GM19324 (cell line): ENCODE measurements at regions not wholly inside any gene's neighbourhood (a gene's known extent, or its start where the extent isn't known, plus 50 kb on each side); places are given as distances from the start of the nearest gene placed in this dataset.
"Not testable (repeated sequence)": the region's sequence is repeated elsewhere in the genome, so short reads cannot be mapped to it uniquely, and the experiment has no call there.

Experiments used
- ATAC-seq: cut with Tn5 transposase; IDR thresholded peaks from one replicate; pipeline ENCODE4 v1.9.1; 2021; ENCODE audit warnings: mild to moderate bottlenecking, moderate library complexity; ENCODE audit not compliant: unreplicated experiment, low FRiP score

DNA sequence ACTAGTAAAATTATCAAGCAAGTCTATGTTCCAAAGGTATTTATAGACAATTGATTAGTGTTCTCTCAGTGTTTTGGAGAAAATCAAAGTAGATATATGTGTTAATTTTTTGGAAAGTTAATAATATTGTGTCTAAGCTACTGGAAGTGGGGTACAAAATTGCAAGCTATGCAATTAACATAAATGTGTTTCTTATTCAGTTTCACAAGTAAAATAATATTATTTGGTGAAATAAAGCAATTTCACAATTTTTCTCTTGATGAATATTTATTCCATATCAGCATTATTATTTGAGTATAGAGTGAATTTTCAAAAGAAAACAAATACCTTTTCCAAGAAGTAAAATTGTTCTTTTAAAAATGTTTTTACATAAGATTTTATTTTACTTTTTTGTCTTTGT lies 1047.7 kb downstream of the TBL1XR1 start:
- ATAC-seq: no peak

DNA sequence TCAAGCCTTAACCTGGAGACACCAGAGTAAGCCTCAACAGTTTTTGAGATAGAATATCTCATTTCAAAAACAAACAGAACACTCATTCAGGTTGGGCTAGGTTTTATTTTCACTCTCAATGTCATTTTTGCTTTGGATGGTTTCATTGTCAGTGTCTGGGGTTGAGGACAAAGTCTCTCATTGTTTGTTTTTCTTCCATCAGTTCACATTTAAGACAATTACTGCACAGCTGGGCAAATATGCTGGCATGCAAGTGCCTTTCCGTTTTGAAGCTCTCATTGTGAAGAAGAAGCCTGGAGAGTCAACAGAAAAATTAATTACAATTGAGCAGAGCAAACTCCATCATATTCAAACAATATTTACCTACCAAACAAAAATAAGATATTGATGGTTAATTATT lies 1050.0 kb downstream of the TBL1XR1 start:
- no peak for ATAC-seq

DNA sequence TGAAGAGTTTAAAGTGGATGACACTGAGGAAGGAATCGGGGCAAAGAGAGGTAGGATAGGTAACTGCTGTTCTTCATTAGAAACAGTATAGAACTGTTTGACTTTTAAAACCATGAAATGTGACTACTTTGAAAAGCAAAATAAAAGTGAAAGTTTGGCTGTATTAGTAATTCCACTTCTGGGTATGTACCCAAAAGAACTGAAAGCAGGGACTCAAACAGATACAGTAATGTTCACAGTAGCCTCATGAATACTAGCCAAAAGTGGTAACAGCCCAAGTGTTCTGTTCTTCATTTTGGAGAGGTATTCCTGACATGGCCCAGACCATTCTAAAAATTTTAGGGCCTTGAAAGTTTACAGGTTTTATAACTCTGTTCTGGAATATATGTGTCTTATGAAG lies 1055.4 kb downstream of the TBL1XR1 start:
- no peak for ATAC-seq

DNA sequence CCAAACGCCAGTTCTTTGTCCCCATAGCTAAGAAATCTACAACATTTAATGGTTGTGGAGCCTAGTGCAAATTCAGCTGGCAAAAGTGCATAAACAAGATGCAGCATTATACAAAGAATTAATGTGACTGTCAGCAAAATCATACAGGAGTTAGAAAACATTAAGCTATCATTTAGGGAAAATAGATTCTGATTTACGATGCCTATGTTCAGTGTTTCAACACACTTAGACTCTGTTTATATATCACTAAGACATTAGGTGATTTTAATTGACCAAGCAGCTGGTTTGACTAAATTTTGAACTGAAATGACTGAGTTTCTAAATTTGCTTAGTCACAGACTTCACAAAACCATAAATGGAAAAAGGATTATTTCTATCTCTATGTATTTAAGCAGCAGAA lies 1076.8 kb downstream of the TBL1XR1 start:
- no peak for ATAC-seq

DNA sequence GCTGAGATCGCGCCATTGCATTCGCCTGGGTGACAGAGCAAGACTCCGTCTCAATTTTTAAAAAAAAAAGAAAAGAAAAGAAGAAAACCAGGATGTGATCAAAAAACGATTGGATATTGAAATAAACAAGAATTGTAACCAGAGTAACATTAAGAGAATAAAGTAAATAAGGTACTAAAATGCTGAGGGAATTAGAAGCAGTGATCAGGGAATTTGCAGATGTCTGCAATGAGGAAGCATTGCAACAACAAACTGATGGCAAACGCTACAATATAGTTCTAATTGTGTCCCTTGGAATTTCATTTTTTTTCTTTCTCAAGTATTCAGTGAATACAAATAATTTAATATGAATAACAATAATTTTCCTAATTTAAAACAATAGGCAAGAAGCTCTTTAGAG lies 1077.5 kb downstream of the TBL1XR1 start:
- ATAC-seq: no peak

DNA sequence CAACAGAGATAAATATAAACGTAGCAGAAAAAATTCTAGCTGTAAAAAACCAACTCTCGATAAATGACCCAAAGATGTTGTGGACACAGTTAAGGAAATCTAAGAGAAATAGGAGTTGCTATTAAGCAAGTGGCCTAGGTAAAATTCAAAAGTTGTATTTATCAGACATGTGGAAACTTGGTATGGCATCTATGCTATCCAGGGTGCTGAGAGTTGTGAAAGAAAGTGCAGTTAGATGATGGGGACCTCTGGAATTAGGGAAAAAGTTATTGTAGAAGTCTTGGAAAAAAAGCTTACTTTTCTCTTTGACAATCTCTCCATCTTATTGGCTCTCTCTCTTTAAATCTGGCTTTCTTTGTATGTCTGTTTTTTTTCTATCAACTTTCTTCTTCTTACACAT lies 1090.9 kb downstream of the TBL1XR1 start:
- ATAC-seq: no peak

DNA sequence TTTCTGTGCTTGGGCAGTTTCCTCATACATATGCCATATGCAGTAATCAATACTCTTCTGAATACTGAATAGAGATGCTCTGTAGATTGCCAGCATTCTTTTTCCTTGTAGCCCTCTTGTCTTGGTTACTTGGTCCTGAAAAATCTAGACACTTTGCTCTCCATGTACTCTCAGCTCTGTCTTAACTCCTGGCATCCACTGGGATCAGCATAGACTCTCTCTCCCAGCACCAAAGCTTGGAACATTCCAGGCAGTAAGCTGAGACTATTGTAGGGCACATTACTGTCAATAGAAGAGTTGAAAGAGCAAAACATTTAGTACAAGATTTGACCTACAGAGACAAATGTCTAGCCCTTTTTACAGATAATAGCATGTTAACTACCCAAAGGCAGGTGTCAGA lies 1100.3 kb downstream of the TBL1XR1 start:
- ATAC-seq: no peak

DNA sequence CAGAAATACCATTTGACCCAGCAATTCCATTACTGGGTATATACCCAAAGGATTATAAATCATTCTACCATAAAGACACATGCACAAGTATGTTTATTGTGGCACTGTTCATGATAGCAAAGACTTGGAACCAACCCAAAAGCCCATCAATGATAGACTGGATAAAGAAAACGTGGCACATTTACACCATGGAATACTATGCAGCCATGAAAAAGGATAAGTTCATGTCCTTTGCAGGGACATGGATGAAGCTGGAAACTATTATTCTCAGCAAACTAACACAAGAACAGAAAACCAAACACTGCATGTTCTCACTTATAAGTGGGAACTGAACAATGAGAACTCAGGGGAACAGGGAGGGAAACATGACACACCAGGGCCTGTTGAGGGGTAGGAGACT lies 1103.4 kb downstream of the TBL1XR1 start:
- not testable (repeated sequence) for ATAC-seq

DNA sequence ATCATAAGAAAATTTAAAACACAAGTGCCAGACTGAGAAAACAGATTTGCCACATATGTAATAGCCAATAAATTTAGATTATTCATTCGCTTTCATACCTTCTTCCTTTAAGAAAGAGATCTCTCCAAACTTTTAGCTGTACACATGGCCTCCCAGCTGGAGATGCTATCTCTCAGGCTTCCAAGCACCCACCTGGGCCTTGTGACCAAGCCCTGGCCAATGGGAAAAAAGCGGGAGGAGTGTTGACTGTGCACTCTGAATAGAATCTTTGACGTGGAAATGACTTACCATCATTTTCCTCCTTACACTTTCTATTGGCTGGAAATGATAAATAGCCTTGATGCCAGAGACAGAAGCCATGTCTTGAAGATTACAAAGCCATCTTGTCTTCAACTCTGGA lies 1106.6 kb downstream of the TBL1XR1 start:
- ATAC-seq: no peak

DNA sequence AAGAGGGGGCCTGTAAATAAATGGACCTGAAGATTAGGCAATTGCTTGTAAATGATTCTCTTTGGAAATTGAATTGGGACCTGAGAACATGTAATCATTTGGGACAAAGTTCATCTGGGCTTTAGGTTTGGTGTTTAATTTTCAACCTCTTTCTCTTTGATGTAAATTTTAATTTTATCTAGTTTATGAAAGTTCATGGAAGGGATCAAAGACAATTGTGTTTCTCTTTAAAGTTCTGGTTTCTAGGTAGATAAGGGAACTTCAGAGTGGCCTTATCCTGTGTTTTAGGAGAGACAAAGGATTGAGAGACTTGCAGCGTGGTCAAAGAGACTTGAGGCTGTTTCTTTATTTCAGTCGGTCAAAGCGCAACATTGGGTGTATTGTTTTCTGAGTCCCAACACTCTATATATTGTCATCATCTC lies 1108.3 kb downstream of the TBL1XR1 start:
- no peak for ATAC-seq

DNA sequence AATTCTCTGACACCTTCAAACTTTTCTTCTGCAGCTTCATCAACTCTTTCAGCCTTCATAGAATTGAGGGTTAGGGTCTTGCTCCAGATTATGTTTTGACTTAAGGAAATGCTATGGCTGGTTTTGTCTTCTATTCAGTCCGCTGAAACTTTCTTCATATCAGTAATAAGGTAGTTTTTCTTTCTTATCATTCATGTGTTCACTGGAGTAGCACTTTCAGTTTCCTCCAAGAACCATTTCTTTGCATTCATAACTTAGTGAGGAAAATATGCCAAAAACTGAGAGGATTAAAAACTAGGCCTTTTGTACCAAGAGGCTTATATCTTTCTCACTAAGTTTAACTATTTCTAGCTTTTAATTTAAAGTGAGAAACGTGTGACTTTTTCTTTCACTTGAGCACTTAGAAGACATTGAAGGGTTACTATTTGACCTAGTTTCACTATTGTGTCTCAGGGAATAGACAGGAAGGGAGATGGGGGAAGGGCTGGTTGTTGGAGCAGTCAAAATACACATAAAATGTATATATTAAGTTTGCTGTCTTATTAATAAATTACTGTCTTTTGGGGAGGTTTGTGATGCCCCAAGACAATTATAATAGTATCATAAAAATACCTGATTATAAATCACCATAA lies 1110.1 kb downstream of the TBL1XR1 start:
- ATAC-seq: no peak

DNA sequence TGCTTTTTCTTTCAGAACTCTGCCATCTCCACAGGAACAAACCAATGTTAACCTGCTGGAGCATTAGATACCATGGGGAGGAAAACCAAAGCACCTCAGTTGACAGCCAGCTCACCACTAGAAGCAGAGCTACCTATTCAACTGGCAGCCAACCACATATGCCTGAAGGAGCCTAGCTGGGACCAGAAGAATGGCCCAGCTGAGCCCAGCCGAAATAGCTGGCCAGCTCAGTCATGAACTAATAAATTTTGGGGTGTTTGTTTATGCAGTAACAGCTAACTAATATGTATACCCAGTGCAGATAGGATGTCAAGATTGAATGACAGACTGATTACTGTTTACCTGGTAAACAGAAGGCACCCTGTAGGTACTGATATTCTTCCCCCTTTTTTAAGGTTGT lies 1117.5 kb downstream of the TBL1XR1 start:
- no peak for ATAC-seq

DNA sequence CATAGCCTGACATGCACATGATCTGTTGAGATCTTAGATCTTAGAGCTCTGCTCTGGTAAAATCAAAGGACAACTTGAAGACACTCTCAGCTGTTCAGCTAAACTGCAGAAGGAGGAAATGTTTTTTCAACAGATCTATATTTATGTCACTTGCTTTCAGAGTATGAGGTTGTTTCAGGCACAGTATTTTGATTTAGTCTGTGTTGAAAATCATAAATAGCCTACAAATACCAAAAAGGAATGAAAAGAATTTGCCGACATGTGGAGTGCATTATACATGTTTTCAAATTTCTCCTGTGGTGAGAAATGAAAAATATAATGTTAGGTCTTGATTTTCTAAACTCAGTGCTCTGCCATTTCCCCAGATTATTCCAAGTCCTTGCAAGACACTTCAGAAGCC lies 1118.4 kb downstream of the TBL1XR1 start:
- ATAC-seq: no peak

DNA sequence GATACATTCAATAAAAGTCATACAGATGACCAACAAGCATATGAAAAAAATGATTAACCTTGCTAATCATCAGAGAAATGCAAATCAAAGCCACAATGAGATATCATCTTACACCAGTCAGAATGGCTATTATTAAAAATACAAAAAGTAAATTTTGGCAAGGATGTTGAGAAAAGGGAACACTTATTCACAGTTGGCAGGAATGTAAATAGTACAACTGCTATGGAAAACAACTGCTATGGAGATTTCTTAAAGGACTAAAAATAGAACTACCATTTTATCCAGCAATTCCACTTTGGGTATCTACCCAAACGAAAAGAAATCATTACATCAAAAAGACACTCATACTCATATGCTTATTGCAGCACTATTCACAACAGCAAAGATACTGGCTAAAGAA lies 1121.8 kb downstream of the TBL1XR1 start:
- no peak for ATAC-seq

DNA sequence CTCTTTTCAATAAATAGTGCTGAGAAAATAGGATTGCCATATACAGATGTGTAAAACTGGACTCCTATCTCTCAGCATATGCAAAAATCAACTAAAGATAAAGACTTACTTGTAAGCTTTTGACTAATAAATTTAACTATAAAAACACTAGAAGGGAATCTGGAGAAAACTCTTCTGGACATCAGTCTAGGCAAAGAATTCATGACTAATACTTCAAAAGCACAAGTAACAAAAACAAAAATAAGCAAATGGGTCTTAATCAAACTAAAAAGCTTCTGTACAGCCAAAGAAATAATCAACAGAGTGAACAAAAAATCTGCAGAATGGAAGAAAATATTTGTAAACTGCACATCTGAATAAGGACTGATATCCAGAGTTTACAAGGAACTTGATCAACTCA lies 1122.2 kb downstream of the TBL1XR1 start:
- ATAC-seq: no peak

DNA sequence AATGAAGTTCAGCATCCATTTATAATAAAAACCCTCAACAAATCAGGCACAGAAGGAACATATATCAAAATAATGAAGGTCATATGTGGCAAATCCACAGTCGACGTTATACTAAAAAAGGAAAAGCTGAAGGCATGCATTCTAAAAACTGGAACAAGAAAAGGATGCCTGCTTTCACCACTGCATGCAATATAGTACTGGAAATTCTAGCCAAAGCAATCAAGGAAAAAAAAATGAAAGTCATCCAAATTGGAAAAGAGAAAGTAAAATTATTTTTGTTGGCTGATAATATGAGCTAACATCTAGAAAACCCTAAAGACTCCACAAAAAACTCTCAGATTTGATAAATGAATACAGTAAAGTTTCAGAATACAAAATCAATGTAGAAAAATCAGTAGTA lies 1123.2 kb downstream of the TBL1XR1 start:
- no peak for ATAC-seq

DNA sequence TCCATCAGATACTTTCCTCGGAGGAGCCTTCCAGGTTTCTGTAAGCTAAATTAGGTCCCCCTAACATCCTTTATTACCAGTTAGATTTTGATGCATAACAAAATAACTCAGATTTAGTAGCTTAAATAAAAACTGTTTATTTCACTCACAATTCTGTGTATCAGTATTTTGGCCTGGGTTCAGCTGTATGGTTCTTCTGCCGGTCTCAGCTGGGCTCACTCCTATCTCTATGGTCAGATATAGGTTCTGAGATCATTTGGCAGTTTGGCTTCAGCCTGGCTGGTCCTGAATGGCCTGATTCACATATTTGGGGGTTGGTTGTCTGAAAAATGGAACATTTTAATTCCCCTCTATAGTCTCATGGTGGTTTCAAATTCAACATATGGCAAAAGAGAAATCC lies 1125.3 kb downstream of the TBL1XR1 start:
- no peak for ATAC-seq

DNA sequence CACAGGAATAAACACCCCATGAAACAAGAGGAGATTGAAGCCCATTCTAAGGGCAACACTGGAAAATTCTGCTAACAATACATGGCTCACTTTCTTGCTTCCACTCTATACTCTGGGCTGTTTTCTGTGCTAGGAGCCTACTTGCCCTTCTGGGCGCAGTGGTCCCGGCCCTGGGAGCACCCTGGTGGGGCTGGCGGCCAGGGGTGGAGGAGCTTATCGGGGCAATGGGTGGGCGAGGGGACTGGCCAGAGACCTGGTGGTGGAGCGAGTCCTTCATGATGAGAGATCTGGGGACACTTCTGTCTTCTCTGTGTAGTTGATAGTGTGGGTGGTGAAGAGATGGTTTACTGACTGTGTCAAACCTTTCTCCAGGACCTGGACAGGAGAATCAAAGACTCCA lies 1128.5 kb downstream of the TBL1XR1 start:
- no peak for ATAC-seq

DNA sequence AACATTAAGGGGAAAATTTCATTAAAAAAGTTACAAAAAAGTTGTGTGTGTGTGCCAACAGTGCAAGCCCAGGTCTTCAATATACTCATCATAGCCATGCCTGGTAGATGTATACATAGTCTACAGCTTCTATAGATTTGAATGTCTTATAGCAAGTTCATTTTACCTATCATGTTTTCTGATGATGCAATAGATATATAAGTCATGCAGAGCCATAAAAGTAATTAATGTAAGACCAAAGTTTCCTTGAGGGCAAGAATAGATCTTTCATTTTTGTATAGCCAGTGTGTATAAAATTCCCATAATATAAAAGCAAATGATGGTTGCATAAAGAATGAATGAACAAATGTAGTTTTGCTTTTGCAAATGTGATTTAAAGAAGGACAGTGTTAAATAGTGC lies 1138.4 kb downstream of the TBL1XR1 start:
- ATAC-seq: no peak

DNA sequence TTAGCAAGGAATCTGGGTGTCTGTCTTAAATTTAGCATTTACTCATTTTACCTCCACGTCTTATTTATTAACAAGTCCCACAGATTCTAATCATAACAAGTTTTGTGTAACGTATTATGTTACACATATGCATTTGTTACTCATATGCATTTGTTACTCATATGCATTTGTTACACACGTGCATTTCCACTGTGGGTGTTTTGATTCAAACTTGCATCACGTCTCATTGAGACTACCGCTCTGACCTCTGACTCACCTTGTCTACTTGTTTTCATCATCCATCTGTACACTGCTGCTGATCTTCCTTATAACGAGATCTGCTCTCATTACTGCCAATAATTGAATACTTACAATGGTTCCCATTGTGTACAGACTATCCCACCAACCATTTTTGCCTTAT lies 1141.4 kb downstream of the TBL1XR1 start:
- no peak for ATAC-seq

DNA sequence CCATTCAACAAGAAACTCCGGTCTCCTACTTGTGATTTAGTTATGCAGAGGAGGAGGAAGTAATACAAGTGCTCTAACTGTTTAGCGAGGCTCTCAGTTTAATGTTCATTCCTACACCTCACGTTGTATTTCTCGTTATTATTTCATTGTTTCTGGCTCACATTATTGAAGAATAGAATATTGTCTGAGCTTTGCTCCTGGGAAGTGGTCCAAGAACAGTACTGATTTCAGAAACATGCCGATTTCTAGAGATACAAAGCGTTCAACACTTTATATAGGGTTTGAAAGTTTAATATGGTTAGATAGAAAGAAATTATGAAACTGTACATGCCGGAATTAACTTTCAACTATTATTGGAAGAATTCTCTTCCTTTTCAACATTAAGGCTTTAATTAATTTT lies 1145.5 kb downstream of the TBL1XR1 start:
- ATAC-seq: no peak

DNA sequence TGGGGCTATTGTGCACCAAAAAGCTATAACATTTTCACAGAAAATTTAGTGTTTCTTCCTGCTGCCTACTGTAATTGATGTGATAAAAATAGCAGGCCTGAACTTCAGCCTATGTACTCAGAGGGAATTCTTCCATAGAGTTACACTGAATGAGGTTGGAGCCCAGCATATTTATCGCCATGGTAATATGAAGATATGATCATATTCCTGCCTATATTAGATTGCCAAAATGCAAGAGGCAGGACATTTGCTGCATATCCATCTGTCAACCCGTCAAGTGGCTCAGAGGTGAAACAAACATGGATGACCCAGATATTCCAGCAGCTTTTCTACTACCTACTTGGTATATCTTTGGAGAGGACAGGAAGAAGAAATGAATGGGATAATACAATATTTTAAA lies 1150.6 kb downstream of the TBL1XR1 start:
- no peak for ATAC-seq

DNA sequence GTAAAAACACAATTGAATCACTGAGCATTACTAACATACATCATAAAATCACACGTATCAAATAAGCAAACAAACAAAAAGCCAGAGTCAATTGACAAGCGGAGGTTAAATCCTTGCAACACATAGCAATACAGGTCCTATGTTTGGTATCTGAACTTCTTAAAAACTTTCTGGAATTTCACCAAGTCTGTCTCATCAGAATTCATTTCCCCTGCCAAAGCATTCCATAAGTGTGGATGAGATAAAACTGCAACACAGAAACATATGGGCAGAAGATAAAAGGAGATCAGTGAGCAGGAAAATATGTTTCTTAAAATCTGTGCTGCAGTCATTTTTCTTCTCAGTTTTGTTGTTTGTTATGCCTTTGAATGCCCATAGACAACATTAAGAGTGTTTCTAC lies 1155.5 kb downstream of the TBL1XR1 start:
- no peak for ATAC-seq
